Hepatocyte (in vitro differentiated cells): ENCODE measurements at regions not wholly inside any gene's neighbourhood (a gene's known extent, or its start where the extent isn't known, plus 50 kb on each side); places are given as distances from the start of the nearest gene placed in this dataset.

Experiments
- DNase-seq: peaks from one replicate; pipeline ENCODE4 v3.0.0-alpha.2; 2016; ENCODE audit warnings: low spot score
- H2AFZ ChIP-seq: fragments of 200-600 bp; sonication (generic); 2 replicates; pipeline ENCODE4 v1.6.0; 2016; ENCODE audit warnings: antibody characterized with exemption, mild to moderate bottlenecking
- H3K27ac ChIP-seq: fragments of 200-600 bp; sonication (generic); 2 replicates; pipeline ENCODE4 v1.5.1; 2016; ENCODE audit warnings: mild to moderate bottlenecking
- H3K27me3 ChIP-seq: fragments of 200-600 bp; sonication (generic); 2 replicates; pipeline ENCODE4 v1.6.1; 2016
- H3K36me3 ChIP-seq: fragments of 200-600 bp; sonication (generic); replicated peaks from 2 replicates; pipeline ENCODE4 v1.5.1; 2016; ENCODE audit warnings: low read depth; ENCODE audit not compliant: insufficient read depth
- H3K4me1 ChIP-seq: fragments of 200-600 bp; sonication (generic); 2 replicates; pipeline ENCODE4 v1.5.1; 2016; ENCODE audit warnings: mild to moderate bottlenecking, moderate library complexity; ENCODE audit not compliant: insufficient read depth
- H3K4me2 ChIP-seq: fragments of 200-600 bp; sonication (generic); 2 replicates; pipeline ENCODE4 v1.6.0; 2016
- H3K4me3 ChIP-seq: fragments of 200-600 bp; sonication (generic); 2 replicates; pipeline ENCODE4 v1.5.1; 2016; ENCODE audit warnings: mild to moderate bottlenecking
- H3K79me2 ChIP-seq: fragments of 200-600 bp; sonication (generic); 2 replicates; pipeline ENCODE4 v1.6.0; 2017; ENCODE audit warnings: mild to moderate bottlenecking
- H3K9me2 ChIP-seq: fragments of 200-600 bp; sonication (generic); replicated peaks from 2 replicates; pipeline ENCODE4 v1.6.0; 2017; ENCODE audit warnings: mild to moderate bottlenecking; ENCODE audit not compliant: insufficient read depth
- H3K9me3 ChIP-seq: fragments of 200-600 bp; sonication (generic); 2 replicates; pipeline ENCODE4 v1.5.1; 2016; ENCODE audit warnings: low read depth, mild to moderate bottlenecking
- H4K20me1 ChIP-seq: fragments of 200-600 bp; sonication (generic); 2 replicates; pipeline ENCODE4 v1.6.0; 2016; ENCODE audit warnings: mild to moderate bottlenecking; ENCODE audit not compliant: insufficient read depth, poor library complexity, severe bottlenecking
- EZH2 ChIP-seq: fragments of 200-600 bp; sonication (generic); IDR thresholded peaks from 2 replicates; pipeline ENCODE4 v1.6.1; 2016; ENCODE audit warnings: antibody characterized with exemption, mild to moderate bottlenecking, borderline replicate concordance
- EZH2phosphoT487 ChIP-seq: fragments of 200-600 bp; sonication (generic); IDR thresholded peaks from one replicate; pipeline ENCODE4 v1.6.1; 2018; ENCODE audit warnings: antibody characterized with exemption, mild to moderate bottlenecking, low read depth, moderate library complexity; ENCODE audit not compliant: unreplicated experiment, severe bottlenecking
- WGBS: methylation state at CpG from one replicate; pipeline ENCODE4 v1.1.6; 2016; ENCODE audit warnings: low lambda C conversion rate; ENCODE audit errors: missing lambda C conversion rate; 5-methylcytosine and 5-hydroxymethylcytosine counted together
- TF ChIP-seq, protein P1 (sequence below): fragments of 200-600 bp; sonication (generic); IDR thresholded peaks from 2 replicates; pipeline ENCODE4 v1.5.1; 2016; ENCODE audit warnings: antibody characterized with exemption, mild to moderate bottlenecking; ENCODE audit not compliant: poor library complexity

DNA sequence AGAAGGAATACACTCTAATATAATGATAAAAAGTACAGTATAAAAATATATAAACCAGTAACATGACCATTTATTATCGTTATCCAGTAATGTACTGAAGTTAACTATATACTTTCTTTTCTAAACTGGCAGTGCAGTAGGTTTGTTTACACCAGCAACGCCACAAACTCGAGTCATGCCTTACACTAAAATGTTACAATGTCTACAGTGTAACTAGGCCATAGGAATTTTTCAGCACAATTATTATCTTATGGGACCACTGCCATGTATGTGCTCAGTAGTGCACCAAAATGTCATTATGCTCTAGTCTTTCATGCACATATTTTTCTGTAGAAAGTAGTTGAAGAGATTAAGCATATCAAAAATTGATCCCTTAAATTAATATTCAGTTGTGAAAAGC is 609.8 kb upstream of the BCHE start:
- H4K20me1 ChIP-seq: no peaks in the 10 kb centered on the region
- no peak overlapping the region for H3K4me2 ChIP-seq
- no peaks in the 10 kb centered on the region for H3K9me3 ChIP-seq
- 65% methylated on average over 3 of the region's 3 CpGs for WGBS
- no peak for TF ChIP-seq EZH2phosphoT487
- TF ChIP-seq, protein P1, sequence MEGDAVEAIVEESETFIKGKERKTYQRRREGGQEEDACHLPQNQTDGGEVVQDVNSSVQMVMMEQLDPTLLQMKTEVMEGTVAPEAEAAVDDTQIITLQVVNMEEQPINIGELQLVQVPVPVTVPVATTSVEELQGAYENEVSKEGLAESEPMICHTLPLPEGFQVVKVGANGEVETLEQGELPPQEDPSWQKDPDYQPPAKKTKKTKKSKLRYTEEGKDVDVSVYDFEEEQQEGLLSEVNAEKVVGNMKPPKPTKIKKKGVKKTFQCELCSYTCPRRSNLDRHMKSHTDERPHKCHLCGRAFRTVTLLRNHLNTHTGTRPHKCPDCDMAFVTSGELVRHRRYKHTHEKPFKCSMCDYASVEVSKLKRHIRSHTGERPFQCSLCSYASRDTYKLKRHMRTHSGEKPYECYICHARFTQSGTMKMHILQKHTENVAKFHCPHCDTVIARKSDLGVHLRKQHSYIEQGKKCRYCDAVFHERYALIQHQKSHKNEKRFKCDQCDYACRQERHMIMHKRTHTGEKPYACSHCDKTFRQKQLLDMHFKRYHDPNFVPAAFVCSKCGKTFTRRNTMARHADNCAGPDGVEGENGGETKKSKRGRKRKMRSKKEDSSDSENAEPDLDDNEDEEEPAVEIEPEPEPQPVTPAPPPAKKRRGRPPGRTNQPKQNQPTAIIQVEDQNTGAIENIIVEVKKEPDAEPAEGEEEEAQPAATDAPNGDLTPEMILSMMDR: no peak
- TF ChIP-seq EZH2: no peak
- no peaks in the 10 kb centered on the region for H3K4me1 ChIP-seq
- no peak for DNase-seq
- no peaks in the 10 kb centered on the region for H3K36me3 ChIP-seq
- H3K27ac ChIP-seq: no peak overlapping the region
- H3K9me2 ChIP-seq: no peaks in the 10 kb centered on the region
- H3K27me3 ChIP-seq: no peaks in the 10 kb centered on the region
- no peaks in the 10 kb centered on the region for H3K79me2 ChIP-seq
- no peak overlapping the region for H3K4me3 ChIP-seq
- H2AFZ ChIP-seq: no peak overlapping the region

DNA sequence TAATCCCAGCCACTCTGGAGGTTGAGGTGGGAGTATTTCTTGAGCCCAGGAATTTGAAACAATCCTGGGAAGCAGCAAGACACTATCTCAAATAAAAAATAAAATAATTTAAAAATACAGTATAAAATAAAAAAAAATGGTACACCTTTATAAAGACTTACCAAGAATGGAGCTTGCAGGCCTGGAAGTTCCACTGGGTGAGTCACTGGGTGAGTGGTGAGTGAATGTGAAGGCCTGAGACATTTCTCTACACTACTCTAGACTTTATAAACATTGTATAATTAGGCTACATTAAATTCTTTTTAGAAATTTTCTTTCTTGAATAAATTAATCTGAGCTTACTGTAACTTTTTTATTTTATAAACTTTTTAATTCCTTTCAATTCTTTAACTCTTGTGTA is 609.1 kb upstream of the BCHE start:
- Histone ChIP-seq H3K4me1 (no peaks in the 10 kb centered on the region), H3K27ac (no peak overlapping the region), H3K4me2 (no peak overlapping the region), H3K4me3 (no peak overlapping the region), H3K79me2 (no peaks in the 10 kb centered on the region), H3K9me2 (no peaks in the 10 kb centered on the region), H3K36me3 (no peaks in the 10 kb centered on the region), H3K9me3 (no peaks in the 10 kb centered on the region), H3K27me3 (no peaks in the 10 kb centered on the region), H2AFZ (no peak overlapping the region), H4K20me1 (no peaks in the 10 kb centered on the region)
- no peak for TF ChIP-seq EZH2
- TF ChIP-seq, protein P1: no peak
- no peak for TF ChIP-seq EZH2phosphoT487
- DNase-seq: no peak

DNA sequence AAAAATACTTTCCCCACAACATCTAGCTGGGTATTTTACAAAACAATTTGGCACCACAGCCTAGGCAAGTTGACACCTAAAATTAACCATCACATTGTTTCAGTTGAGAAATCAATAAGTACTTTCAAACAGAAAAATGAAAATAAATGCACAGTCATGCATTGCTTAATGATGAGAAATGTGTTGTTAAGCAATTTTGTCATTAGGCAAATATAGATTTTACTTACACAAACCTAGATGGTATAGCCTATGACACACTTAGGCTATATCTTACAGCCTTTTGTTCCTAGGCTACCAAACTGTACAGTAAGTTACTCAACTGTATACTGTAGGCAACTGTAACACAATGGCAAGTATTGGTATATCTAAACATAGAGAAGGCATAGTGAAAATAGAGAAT is 608.6 kb upstream of the BCHE start:
- H3K27me3 ChIP-seq: no peaks in the 10 kb centered on the region
- H2AFZ ChIP-seq: no peak overlapping the region
- no peaks in the 10 kb centered on the region for H3K79me2 ChIP-seq
- H4K20me1 ChIP-seq: no peaks in the 10 kb centered on the region
- no peaks in the 10 kb centered on the region for H3K36me3 ChIP-seq
- TF ChIP-seq EZH2 (no peak), EZH2phosphoT487 (no peak)
- TF ChIP-seq, protein P1: no peak
- no peak overlapping the region for H3K27ac ChIP-seq
- DNase-seq: no peak
- no peaks in the 10 kb centered on the region for H3K9me3 ChIP-seq
- no peak overlapping the region for H3K4me3 ChIP-seq
- H3K4me1 ChIP-seq: no peaks in the 10 kb centered on the region
- no peaks in the 10 kb centered on the region for H3K9me2 ChIP-seq
- no peak overlapping the region for H3K4me2 ChIP-seq

DNA sequence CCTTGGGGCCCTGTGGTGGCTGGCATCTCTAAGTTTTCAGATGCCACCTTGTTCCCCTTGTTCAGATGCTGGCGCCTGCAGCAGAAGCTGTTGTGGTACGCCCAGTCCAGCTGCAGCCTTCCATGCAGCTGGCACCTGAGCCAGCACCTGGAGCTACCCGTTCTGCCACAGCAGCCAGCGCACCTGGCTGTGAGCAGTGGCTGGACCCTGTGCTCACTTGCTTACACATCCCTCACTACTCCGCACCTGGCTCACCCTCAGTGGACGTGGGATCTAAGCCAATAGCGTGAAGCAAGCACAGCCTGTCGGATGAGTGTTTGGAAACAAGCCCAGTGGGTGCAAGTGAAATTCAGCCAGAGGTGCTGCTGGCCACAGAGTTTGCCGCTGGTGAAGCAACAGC is 607.5 kb upstream of the BCHE start:
- Histone ChIP-seq H3K4me2 (no peak overlapping the region), H3K79me2 (no peaks in the 10 kb centered on the region), H3K36me3 (no peaks in the 10 kb centered on the region), H4K20me1 (no peaks in the 10 kb centered on the region), H3K9me3 (no peaks in the 10 kb centered on the region), H3K27me3 (no peaks in the 10 kb centered on the region), H3K9me2 (no peaks in the 10 kb centered on the region), H2AFZ (no peak overlapping the region), H3K4me3 (no peak overlapping the region), H3K27ac (no peak overlapping the region), H3K4me1 (no peaks in the 10 kb centered on the region)
- WGBS: 90% methylated on average over 9 of the region's 9 CpGs
- TF ChIP-seq EZH2 (no peak), EZH2phosphoT487 (no peak)
- TF ChIP-seq, protein P1: no peak
- DNase-seq: no peak
